Type B pancreatic cell (in vitro differentiated cells): ENCODE measurements at regions not wholly inside any gene's neighbourhood (a gene's known extent, or its start where the extent isn't known, plus 50 kb on each side); places are given as distances from the start of the nearest gene placed in this dataset.
"Not testable (repeated sequence)": the region's sequence is repeated elsewhere in the genome, so short reads cannot be mapped to it uniquely, and the experiment has no call there.

Source experiments
- DNase-seq: peaks from one replicate; pipeline ENCODE4 v3.0.0; 2021; ENCODE audit warnings: mixed read lengths; ENCODE audit not compliant: unreplicated experiment; ENCODE audit errors: extremely low spot score
- H3K27ac Mint-ChIP-seq: 2 replicates; pipeline ENCODE4 v1.8.0; 2021; ENCODE audit warnings: mild to moderate bottlenecking, mixed read lengths
- H3K27me3 Mint-ChIP-seq: 2 replicates; pipeline ENCODE4 v1.8.0; 2021; ENCODE audit warnings: mixed read lengths
- H3K36me3 Mint-ChIP-seq: 2 replicates; pipeline ENCODE4 v1.8.0; 2021; ENCODE audit warnings: mixed read lengths
- H3K4me1 Mint-ChIP-seq: one replicate; pipeline ENCODE4 v1.8.0; 2021; ENCODE audit warnings: mixed read lengths; ENCODE audit not compliant: unreplicated experiment
- H3K4me3 Mint-ChIP-seq: 2 replicates; pipeline ENCODE4 v1.8.0; 2021; ENCODE audit warnings: mild to moderate bottlenecking, mixed read lengths
- H3K9me3 Mint-ChIP-seq: 2 replicates; pipeline ENCODE4 v1.8.0; 2021; ENCODE audit warnings: mixed read lengths
- TF ChIP-seq, protein P1 (sequence below): fragments of 200-600 bp; sonication (generic); conservative IDR thresholded peaks from 2 replicates; pipeline ENCODE4 v1.5.0; 2021; ENCODE audit warnings: antibody characterized with exemption, mild to moderate bottlenecking

DNA sequence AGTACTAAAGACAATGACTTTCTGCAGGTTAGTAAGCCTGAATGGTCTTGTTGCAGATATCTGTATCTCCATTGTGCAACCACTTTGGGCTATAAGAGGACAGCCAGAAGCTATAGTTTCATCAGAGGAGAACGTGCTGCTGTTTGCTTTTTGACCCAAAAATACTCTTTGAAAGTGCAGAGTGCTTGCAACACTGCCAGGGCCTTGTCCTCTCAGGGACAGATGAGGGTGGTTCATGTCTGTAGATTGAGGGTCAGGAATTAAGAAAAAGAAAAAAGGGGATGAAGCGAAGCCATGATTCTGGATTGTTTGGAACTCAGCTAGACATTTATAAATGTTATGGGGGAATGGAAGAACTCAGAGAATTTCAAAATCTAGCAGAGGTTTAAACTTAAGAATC lies 212.5 kb downstream of the SEC23IP start:
- Mint-ChIP-seq H3K4me1 (peaks cover 4% of the 10 kb centered on the region), H3K27me3 (peaks cover 29% of the 10 kb centered on the region), H3K4me3 (no peak overlapping the region), H3K9me3 (no peaks in the 10 kb centered on the region), H3K27ac (no peak overlapping the region), H3K36me3 (no peaks in the 10 kb centered on the region)
- no peak for DNase-seq
- TF ChIP-seq, protein P1, sequence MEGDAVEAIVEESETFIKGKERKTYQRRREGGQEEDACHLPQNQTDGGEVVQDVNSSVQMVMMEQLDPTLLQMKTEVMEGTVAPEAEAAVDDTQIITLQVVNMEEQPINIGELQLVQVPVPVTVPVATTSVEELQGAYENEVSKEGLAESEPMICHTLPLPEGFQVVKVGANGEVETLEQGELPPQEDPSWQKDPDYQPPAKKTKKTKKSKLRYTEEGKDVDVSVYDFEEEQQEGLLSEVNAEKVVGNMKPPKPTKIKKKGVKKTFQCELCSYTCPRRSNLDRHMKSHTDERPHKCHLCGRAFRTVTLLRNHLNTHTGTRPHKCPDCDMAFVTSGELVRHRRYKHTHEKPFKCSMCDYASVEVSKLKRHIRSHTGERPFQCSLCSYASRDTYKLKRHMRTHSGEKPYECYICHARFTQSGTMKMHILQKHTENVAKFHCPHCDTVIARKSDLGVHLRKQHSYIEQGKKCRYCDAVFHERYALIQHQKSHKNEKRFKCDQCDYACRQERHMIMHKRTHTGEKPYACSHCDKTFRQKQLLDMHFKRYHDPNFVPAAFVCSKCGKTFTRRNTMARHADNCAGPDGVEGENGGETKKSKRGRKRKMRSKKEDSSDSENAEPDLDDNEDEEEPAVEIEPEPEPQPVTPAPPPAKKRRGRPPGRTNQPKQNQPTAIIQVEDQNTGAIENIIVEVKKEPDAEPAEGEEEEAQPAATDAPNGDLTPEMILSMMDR: no peak

DNA sequence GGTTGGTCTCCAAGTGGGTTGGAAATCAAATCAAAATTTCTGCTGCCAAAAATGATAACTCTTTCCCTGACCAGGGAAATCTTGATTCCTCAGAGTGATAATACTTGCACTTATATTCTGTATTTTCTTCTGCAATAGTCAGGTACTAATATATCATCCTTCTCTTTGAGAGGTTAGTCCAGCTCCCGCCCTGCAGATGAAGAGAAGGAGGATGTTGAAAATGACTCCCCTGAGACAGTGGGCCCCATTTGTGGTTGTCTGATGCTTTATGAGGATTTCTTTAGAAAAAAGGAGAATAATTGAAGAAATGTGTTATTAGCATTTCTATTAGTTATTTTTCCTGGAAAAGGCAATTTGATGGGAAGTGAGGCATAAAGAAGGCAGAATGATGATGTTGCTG lies 213.0 kb downstream of the SEC23IP start:
- Mint-ChIP-seq H3K27me3 (peaks cover 29% of the 10 kb centered on the region), H3K9me3 (no peaks in the 10 kb centered on the region), H3K27ac (no peak overlapping the region), H3K4me1 (peaks cover 4% of the 10 kb centered on the region), H3K36me3 (no peaks in the 10 kb centered on the region), H3K4me3 (no peak overlapping the region)
- DNase-seq: no peak
- TF ChIP-seq, protein P1: no peak

DNA sequence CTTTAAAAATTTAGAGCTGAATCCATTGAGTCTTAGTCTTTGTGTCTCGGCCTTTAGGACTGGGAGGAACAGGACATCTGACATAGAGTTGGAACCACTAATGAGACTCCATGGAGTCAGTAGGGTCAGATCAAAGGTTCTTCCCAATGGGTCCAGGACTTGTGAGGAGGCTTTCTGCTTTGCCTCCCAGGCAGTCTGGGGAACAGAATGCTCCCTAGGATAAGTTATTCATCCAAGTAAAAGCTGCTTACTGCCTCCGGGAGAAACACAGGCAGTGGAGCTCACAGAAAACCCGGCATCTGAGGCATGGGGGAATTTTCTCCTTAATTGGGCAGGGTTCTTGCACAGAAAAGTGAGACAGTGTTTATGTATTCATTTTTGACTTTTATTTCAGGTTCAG lies 216.4 kb downstream of the SEC23IP start:
- no peak overlapping the region for H3K27ac Mint-ChIP-seq
- no peak overlapping the region for H3K4me3 Mint-ChIP-seq
- peaks cover 4% of the 10 kb centered on the region for H3K4me1 Mint-ChIP-seq
- peaks cover 22% of the 10 kb centered on the region for H3K27me3 Mint-ChIP-seq
- H3K36me3 Mint-ChIP-seq: no peaks in the 10 kb centered on the region
- DNase-seq: no peak
- H3K9me3 Mint-ChIP-seq: no peaks in the 10 kb centered on the region
- TF ChIP-seq, protein P1: no peak

DNA sequence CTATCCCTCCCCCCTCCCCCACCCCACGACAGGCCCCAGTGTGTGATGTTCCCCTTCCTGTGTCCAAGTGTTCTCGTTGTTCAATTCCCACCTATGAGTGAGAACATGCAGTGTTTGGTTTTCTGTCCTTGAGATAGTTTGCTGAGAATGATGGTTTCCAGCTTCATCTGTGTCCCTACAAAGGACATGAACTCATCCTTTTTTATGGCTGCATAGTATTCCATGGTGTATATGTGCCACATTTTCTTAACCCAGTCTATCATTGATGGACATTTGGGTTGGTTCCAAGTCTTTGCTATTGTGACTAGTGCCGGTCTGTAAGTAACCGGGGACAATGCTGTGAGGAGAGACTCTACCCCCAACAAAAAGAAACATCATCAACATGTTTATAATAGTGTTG lies 217.2 kb downstream of the SEC23IP start:
- H3K27me3 Mint-ChIP-seq: peaks cover 19% of the 10 kb centered on the region
- H3K4me3 Mint-ChIP-seq, H3K4me1 Mint-ChIP-seq, H3K27ac Mint-ChIP-seq, H3K36me3 Mint-ChIP-seq, DNase-seq, H3K9me3 Mint-ChIP-seq: not testable (repeated sequence)

DNA sequence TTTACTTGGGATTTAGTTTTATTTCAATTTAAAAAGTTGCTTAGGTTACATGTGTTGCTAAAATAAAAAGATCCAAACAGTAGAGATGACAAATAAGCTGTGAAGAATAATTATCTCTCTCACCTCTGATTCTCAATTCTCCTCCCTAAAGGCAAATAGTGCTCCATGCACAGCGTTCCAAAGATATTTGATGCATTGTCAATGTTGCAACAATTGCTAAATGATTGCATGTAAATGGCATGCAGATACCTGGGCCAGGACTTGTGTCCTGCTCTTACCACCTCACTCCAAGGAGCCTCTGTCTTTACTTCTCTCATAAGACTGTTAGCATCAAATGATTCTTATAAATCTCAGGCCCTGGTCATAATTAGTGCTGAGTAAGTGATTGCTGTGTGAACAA lies 217.7 kb downstream of the SEC23IP start:
- no peak overlapping the region for H3K27ac Mint-ChIP-seq
- DNase-seq: no peak
- TF ChIP-seq, protein P1: no peak
- H3K4me3 Mint-ChIP-seq: no peak overlapping the region
- H3K4me1 Mint-ChIP-seq: no peaks in the 10 kb centered on the region
- no peaks in the 10 kb centered on the region for H3K9me3 Mint-ChIP-seq
- H3K27me3 Mint-ChIP-seq: peaks cover 20% of the 10 kb centered on the region
- no peaks in the 10 kb centered on the region for H3K36me3 Mint-ChIP-seq

DNA sequence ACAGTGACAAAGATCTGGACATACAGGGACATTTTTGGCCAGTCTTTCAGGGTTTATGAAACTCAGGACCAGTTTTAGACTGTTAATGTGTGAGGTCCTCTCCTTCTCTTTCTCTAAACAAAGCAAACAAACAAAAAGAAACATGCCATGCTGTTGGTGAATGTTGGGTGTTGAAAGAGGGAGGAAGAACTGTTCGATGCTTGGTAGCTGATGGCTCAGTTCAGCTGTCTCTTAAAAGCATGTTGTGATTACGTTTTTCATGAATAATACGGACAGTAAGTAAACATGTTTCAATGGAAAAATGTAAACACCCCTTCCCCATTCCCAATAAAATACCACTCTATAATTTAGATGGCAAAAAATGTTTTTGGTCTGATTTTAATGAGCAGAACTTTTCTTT lies 219.1 kb downstream of the SEC23IP start:
- no peak overlapping the region for H3K27ac Mint-ChIP-seq
- peaks cover 29% of the 10 kb centered on the region for H3K27me3 Mint-ChIP-seq
- TF ChIP-seq, protein P1: no peak
- no peaks in the 10 kb centered on the region for H3K4me1 Mint-ChIP-seq
- no peak overlapping the region for H3K4me3 Mint-ChIP-seq
- no peaks in the 10 kb centered on the region for H3K9me3 Mint-ChIP-seq
- no peaks in the 10 kb centered on the region for H3K36me3 Mint-ChIP-seq
- DNase-seq: no peak
